ENCODE measurements at regions not wholly inside any gene's neighbourhood (a gene's known extent, or its start where the extent isn't known, plus 50 kb on each side); places are given as distances from the start of the nearest gene placed in this dataset.
"Not testable (repeated sequence)": the region's sequence is repeated elsewhere in the genome, so short reads cannot be mapped to it uniquely, and the experiment has no call there.

- Mint-ChIP-seq H3K36me3 (peaks cover 0 to 18% (median 0%) of the 10 kb centered on the region in 3 donors), H3K27ac (no peak overlapping the region), H3K9me3 (peaks cover 15 to 51% (median 25%) of the 10 kb centered on the region in 9 donors), H3K4me3 (no peak overlapping the region), H3K27me3 (no peaks in the 10 kb centered on the region), H3K4me1 (no peaks in the 10 kb centered on the region)
- POLR2A ChIA-PET = no interaction called here
- no peak for DNase-seq
- no peak for ATAC-seq
Measured at GRCh38 chr11:50278756-50279155, 246.1 kb downstream of the OR4C45 start.

- Mint-ChIP-seq H3K9me3 (peaks cover 0 to 27% (median 9%) of the 10 kb centered on the region in 9 donors), H3K27ac (no peak overlapping the region), H3K27me3 (no peaks in the 10 kb centered on the region), H3K4me1 (no peaks in the 10 kb centered on the region), H3K4me3 (no peak overlapping the region), H3K36me3 (no peaks in the 10 kb centered on the region)
- DNase-seq = no peak
- ATAC-seq = peak in 1 of 2 donors; percentile 29
- POLR2A ChIA-PET = no interaction called here
Measured at GRCh38 chr11:50298182-50298988, 265.7 kb downstream of the OR4C45 start.

GRCh38 chr11:50330723-50331122 is 298.0 kb downstream of the OR4C45 start:
- not testable (repeated sequence) for H3K4me1 Mint-ChIP-seq, ATAC-seq

GRCh38 chr11:50333861-50334260 is 301.2 kb downstream of the OR4C45 start:
- no peak for ATAC-seq
- no peak for DNase-seq
- POLR2A ChIA-PET = no interaction called here
- Mint-ChIP-seq H3K4me3 (no peak overlapping the region), H3K36me3 (peaks cover 0 to 25% (median 0%) of the 10 kb centered on the region in 3 donors), H3K9me3 (peaks cover 8 to 60% (median 24%) of the 10 kb centered on the region in 9 donors), H3K4me1 (no peaks in the 10 kb centered on the region), H3K27me3 (no peaks in the 10 kb centered on the region), H3K27ac (no peak overlapping the region)

More at GRCh38 chr11:50330723-50331122, 298.0 kb downstream of the OR4C45 start:
- POLR2A ChIA-PET, H3K27ac Mint-ChIP-seq, H3K4me3 Mint-ChIP-seq, H3K27me3 Mint-ChIP-seq, DNase-seq: not testable (repeated sequence)
- H3K36me3 Mint-ChIP-seq = peaks cover 0 to 25% (median 0%) of the 10 kb centered on the region in 3 donors
- peaks cover 10 to 69% (median 30%) of the 10 kb centered on the region in 9 donors for H3K9me3 Mint-ChIP-seq

- ATAC-seq, H3K4me1 Mint-ChIP-seq, H3K27me3 Mint-ChIP-seq, H3K27ac Mint-ChIP-seq, H3K4me3 Mint-ChIP-seq, POLR2A ChIA-PET, DNase-seq: not testable (repeated sequence)
- Mint-ChIP-seq H3K9me3 (peaks cover 11 to 57% (median 20%) of the 10 kb centered on the region in 9 donors), H3K36me3 (peaks cover 0 to 16% (median 0%) of the 10 kb centered on the region in 3 donors)
Measured at GRCh38 chr11:50337432-50337831, 304.8 kb downstream of the OR4C45 start.

- H3K4me1 Mint-ChIP-seq, ATAC-seq, POLR2A ChIA-PET, H3K4me3 Mint-ChIP-seq, H3K27me3 Mint-ChIP-seq, H3K36me3 Mint-ChIP-seq, H3K27ac Mint-ChIP-seq, DNase-seq, H3K9me3 Mint-ChIP-seq: not testable (repeated sequence)
Measured at GRCh38 chr11:50348018-50348417, 315.3 kb downstream of the OR4C45 start.

GRCh38 chr11:50379484-50379883 is 346.8 kb downstream of the OR4C45 start:
- H3K4me3 Mint-ChIP-seq = no peak overlapping the region
- ATAC-seq (no peak), DNase-seq (no peak)
- H3K27me3 Mint-ChIP-seq = no peaks in the 10 kb centered on the region
- H3K36me3 Mint-ChIP-seq = peaks cover 0 to 32% (median 14%) of the 10 kb centered on the region in 3 donors
- POLR2A ChIA-PET = no interaction called here
- no peaks in the 10 kb centered on the region for H3K4me1 Mint-ChIP-seq
- peaks cover 4 to 89% (median 47%) of the 10 kb centered on the region in 9 donors for H3K9me3 Mint-ChIP-seq
- no peak overlapping the region for H3K27ac Mint-ChIP-seq

- Mint-ChIP-seq H3K27me3 (no peaks in the 10 kb centered on the region), H3K9me3 (peaks cover 0 to 98% (median 50%) of the 10 kb centered on the region in 9 donors), H3K36me3 (peaks cover 0 to 22% (median 5%) of the 10 kb centered on the region in 3 donors), H3K27ac (no peak overlapping the region), H3K4me1 (no peaks in the 10 kb centered on the region), H3K4me3 (no peak overlapping the region)
- ATAC-seq (no peak), DNase-seq (no peak)
- POLR2A ChIA-PET = no interaction called here
Measured at GRCh38 chr11:50394017-50394416, 361.3 kb downstream of the OR4C45 start.

GRCh38 chr11:50412832-50413231 is 380.2 kb downstream of the OR4C45 start:
- DNase-seq (no peak), ATAC-seq (no peak)
- Mint-ChIP-seq H3K27me3 (no peaks in the 10 kb centered on the region), H3K9me3 (peaks cover 5 to 66% (median 18%) of the 10 kb centered on the region in 9 donors), H3K4me3 (no peak overlapping the region), H3K27ac (no peak overlapping the region), H3K36me3 (peaks cover 0 to 2% (median 0%) of the 10 kb centered on the region in 3 donors), H3K4me1 (no peaks in the 10 kb centered on the region)
- POLR2A ChIA-PET = no interaction called here

GRCh38 chr11:50423208-50423607 is 390.5 kb downstream of the OR4C45 start:
- H3K4me1 Mint-ChIP-seq = no peaks in the 10 kb centered on the region
- H3K9me3 Mint-ChIP-seq = peaks cover 6 to 24% (median 13%) of the 10 kb centered on the region in 9 donors
- DNase-seq = no peak
- no peak overlapping the region for H3K4me3 Mint-ChIP-seq
- POLR2A ChIA-PET = no interaction called here
- no peaks in the 10 kb centered on the region for H3K27me3 Mint-ChIP-seq
- peaks cover 0 to 6% (median 0%) of the 10 kb centered on the region in 3 donors for H3K36me3 Mint-ChIP-seq
- no peak for ATAC-seq
- H3K27ac Mint-ChIP-seq = no peak overlapping the region
